Stimulated activated effector memory CD8-positive, alpha-beta T cell treated with anti-CD3 and anti-CD28 coated beads, Interleukin-12 subunit alpha, Interleukin-12 subunit beta, amount 100 ng/mL, for 72 hours (primary cell): ENCODE measurements at regions not wholly inside any gene's neighbourhood (a gene's known extent, or its start where the extent isn't known, plus 50 kb on each side); places are given as distances from the start of the nearest gene placed in this dataset.

Experiments used
- ATAC-seq: fragments of 150-1000 bp; cut with Tn5 transposase; 2 replicates; pipeline ENCODE4 v1.10.0; 2021
- DNase-seq, 2 donors: peaks; one replicate each; pipeline ENCODE4 v3.0.0; 2021 to 2022; ENCODE audit warnings: low spot score in 2 of 2
- H3K27ac Mint-ChIP-seq: one replicate; pipeline ENCODE4 v1.8.0; 2022; ENCODE audit warnings: mild to moderate bottlenecking, mixed read lengths
- H3K36me3 Mint-ChIP-seq: one replicate; pipeline ENCODE4 v1.8.0; 2022; ENCODE audit warnings: mild to moderate bottlenecking, mixed read lengths
- H3K4me1 Mint-ChIP-seq: one replicate; pipeline ENCODE4 v1.8.0; 2022; ENCODE audit warnings: mixed read lengths
- H3K4me3 Mint-ChIP-seq: one replicate; pipeline ENCODE4 v1.8.0; 2022; ENCODE audit warnings: mild to moderate bottlenecking, mixed read lengths
- H3K9me3 Mint-ChIP-seq: one replicate; pipeline ENCODE4 v1.8.0; 2022; ENCODE audit warnings: mixed read lengths

GRCh38 chr18:79579807-79580497 is 99.7 kb upstream of the CTDP1 start:
- H3K9me3 Mint-ChIP-seq = no peaks in the 10 kb centered on the region

GRCh38 chr18:79580498-79581171 is 99.0 kb upstream of the CTDP1 start:
- Mint-ChIP-seq H3K9me3 (no peaks in the 10 kb centered on the region), H3K4me1 (peaks cover 10% of the 10 kb centered on the region), H3K27ac (no peak overlapping the region), H3K4me3 (no peak overlapping the region), H3K36me3 (no peaks in the 10 kb centered on the region)
- DNase-seq (no peak), ATAC-seq (no peak)

More at GRCh38 chr18:79579807-79580497, 99.7 kb upstream of the CTDP1 start:
- no peak for ATAC-seq
- H3K27ac Mint-ChIP-seq = no peak overlapping the region
- H3K4me1 Mint-ChIP-seq = peaks cover 9% of the 10 kb centered on the region
- no peak for DNase-seq
- no peaks in the 10 kb centered on the region for H3K36me3 Mint-ChIP-seq
- H3K4me3 Mint-ChIP-seq = no peak overlapping the region

GRCh38 chr18:79581406-79581805 is 98.2 kb upstream of the CTDP1 start:
- Mint-ChIP-seq H3K27ac (no peak overlapping the region), H3K4me3 (no peak overlapping the region), H3K4me1 (peaks cover 10% of the 10 kb centered on the region), H3K9me3 (no peaks in the 10 kb centered on the region), H3K36me3 (no peaks in the 10 kb centered on the region)
- ATAC-seq (no peak), DNase-seq (no peak)

GRCh38 chr18:79581911-79582310 is 97.7 kb upstream of the CTDP1 start:
- Mint-ChIP-seq H3K4me3 (no peak overlapping the region), H3K4me1 (peaks cover 10% of the 10 kb centered on the region), H3K27ac (no peak overlapping the region), H3K9me3 (no peaks in the 10 kb centered on the region), H3K36me3 (no peaks in the 10 kb centered on the region)
- DNase-seq (no peak), ATAC-seq (no peak)

- Mint-ChIP-seq H3K4me3 (no peak overlapping the region), H3K4me1 (peaks cover 10% of the 10 kb centered on the region), H3K9me3 (no peaks in the 10 kb centered on the region), H3K36me3 (no peaks in the 10 kb centered on the region), H3K27ac (no peak overlapping the region)
- ATAC-seq = no peak
- DNase-seq = no peak
These were observed 96.6 kb upstream of the CTDP1 start for GRCh38 chr18:79582978-79583377.

- Mint-ChIP-seq H3K36me3 (no peaks in the 10 kb centered on the region), H3K9me3 (no peaks in the 10 kb centered on the region), H3K27ac (no peak overlapping the region), H3K4me1 (peaks cover 10% of the 10 kb centered on the region), H3K4me3 (no peak overlapping the region)
- no peak for DNase-seq
- ATAC-seq = no peak
These were observed 96.2 kb upstream of the CTDP1 start for GRCh38 chr18:79583426-79583825.

GRCh38 chr18:79583984-79584401 is 95.6 kb upstream of the CTDP1 start:
- H3K4me3 Mint-ChIP-seq = no peak overlapping the region
- H3K27ac Mint-ChIP-seq = no peak overlapping the region
- H3K36me3 Mint-ChIP-seq = no peaks in the 10 kb centered on the region
- peaks cover 10% of the 10 kb centered on the region for H3K4me1 Mint-ChIP-seq
- DNase-seq = no peak
- no peaks in the 10 kb centered on the region for H3K9me3 Mint-ChIP-seq
- no peak for ATAC-seq

- H3K36me3 Mint-ChIP-seq = no peaks in the 10 kb centered on the region
- H3K27ac Mint-ChIP-seq = no peak overlapping the region
- no peak overlapping the region for H3K4me3 Mint-ChIP-seq
- DNase-seq = no peak
- no peak for ATAC-seq
- peaks cover 10% of the 10 kb centered on the region for H3K4me1 Mint-ChIP-seq
- H3K9me3 Mint-ChIP-seq = no peaks in the 10 kb centered on the region
These were observed 94.9 kb upstream of the CTDP1 start for GRCh38 chr18:79584491-79585394.

- Mint-ChIP-seq H3K4me1 (peaks cover 10% of the 10 kb centered on the region), H3K9me3 (no peaks in the 10 kb centered on the region), H3K36me3 (no peaks in the 10 kb centered on the region), H3K27ac (no peak overlapping the region), H3K4me3 (no peak overlapping the region)
- no peak for DNase-seq
- no peak for ATAC-seq
These were observed 93.9 kb upstream of the CTDP1 start for GRCh38 chr18:79585395-79586370.

- Mint-ChIP-seq H3K4me3 (no peak overlapping the region), H3K36me3 (no peaks in the 10 kb centered on the region), H3K4me1 (peaks cover 10% of the 10 kb centered on the region), H3K27ac (no peak overlapping the region), H3K9me3 (no peaks in the 10 kb centered on the region)
- no peak for DNase-seq
- ATAC-seq = peak; percentile 29
These were observed 93.0 kb upstream of the CTDP1 start for GRCh38 chr18:79586436-79587225.

GRCh38 chr18:79587226-79587741 is 92.3 kb upstream of the CTDP1 start:
- ATAC-seq (no peak), DNase-seq (no peak)
- Mint-ChIP-seq H3K4me1 (peaks cover 10% of the 10 kb centered on the region), H3K4me3 (no peak overlapping the region), H3K36me3 (no peaks in the 10 kb centered on the region), H3K9me3 (no peaks in the 10 kb centered on the region), H3K27ac (no peak overlapping the region)

- H3K4me1 Mint-ChIP-seq = peaks cover 10% of the 10 kb centered on the region
- H3K4me3 Mint-ChIP-seq = no peak overlapping the region
- DNase-seq (no peak), ATAC-seq (no peak)
- H3K9me3 Mint-ChIP-seq = peaks cover 3% of the 10 kb centered on the region
- no peaks in the 10 kb centered on the region for H3K36me3 Mint-ChIP-seq
- H3K27ac Mint-ChIP-seq = no peak overlapping the region
These were observed 91.6 kb upstream of the CTDP1 start for GRCh38 chr18:79587779-79588635.
